ENCODE measurements at regions not wholly inside any gene's neighbourhood (a gene's known extent, or its start where the extent isn't known, plus 50 kb on each side); places are given as distances from the start of the nearest gene placed in this dataset.

DNA sequence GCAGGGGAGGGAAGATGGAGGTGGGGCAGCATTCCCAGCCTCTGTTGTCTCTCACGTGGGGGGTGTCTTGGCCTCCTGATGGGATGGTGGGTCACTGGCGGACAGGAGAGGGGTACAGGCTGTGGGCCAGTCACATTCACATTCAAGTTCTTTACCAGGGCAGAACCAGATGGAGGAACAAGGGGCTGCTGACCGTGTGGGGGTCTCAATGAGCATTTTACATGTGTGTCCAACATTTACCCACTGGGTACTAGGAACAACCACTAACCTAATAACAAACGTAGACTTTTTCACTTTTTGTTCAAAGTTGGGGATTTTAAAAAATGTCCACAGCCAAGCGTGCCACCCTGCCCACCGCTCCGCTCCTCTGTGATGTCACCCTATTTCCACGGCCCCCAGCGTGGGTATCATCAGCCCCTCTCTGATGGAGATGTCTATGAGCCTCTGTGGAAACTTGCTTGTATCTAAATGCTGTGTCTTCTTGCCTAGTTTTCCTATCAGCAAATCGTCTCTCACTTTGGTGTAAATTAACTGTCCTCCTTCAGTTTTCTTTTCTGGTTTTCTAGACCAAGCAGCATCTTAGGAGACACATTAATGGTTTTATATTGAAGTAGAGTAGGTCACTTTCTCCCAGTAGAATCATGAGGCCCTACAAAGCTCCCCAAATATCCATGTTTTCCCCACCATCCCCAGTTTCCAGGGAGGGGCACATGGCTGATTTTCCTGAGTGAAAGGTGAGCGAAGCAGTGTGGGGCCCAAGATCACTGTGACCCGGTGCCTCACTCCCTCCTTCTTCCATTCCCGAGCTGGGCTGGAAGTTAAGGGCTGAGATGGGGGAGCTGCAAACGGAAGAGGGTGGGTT, 936.7 kb downstream of the BRD1 start:
- Histone ChIP-seq H3K4me2 (ENCODE audit: low read length) (no peak overlapping the region), H3K9me2 (ENCODE audit: insufficient read depth) (no peaks in the 10 kb centered on the region), H3K79me2 (ENCODE audit: insufficient read depth, low read length) (no peaks in the 10 kb centered on the region), H3K9me3 (ENCODE audit: control insufficient read depth in 1 of 2, insufficient read depth in 1 of 2, low read depth in 1 of 2, low read length in 2 of 2) (no peaks in the 10 kb centered on the region), H3K27ac (ENCODE audit: low read depth, low read length) (no peak overlapping the region), H2AFZ (ENCODE audit: low read depth, low read length, poor library complexity, severe bottlenecking) (no peak overlapping the region), H3K36me3 (ENCODE audit: control insufficient read depth in 1 of 2, insufficient read depth in 2 of 2, low read length in 2 of 2) (no peaks in the 10 kb centered on the region), H4K20me1 (ENCODE audit: insufficient read depth) (no peaks in the 10 kb centered on the region), H3K9ac (ENCODE audit: low read length) (no peak overlapping the region), H3K4me1 (ENCODE audit: control insufficient read depth in 1 of 2, insufficient read depth in 2 of 2, low read length in 2 of 2) (no peaks in the 10 kb centered on the region), H3K27me3 (ENCODE audit: insufficient read depth, low read length) (peaks cover 17% of the 10 kb centered on the region; the same call in 1 of the 2 replicates), H3K4me3 (replicated peaks in 1 of 2; ENCODE audit: low read depth in 1 of 2, low read length in 2 of 2) (no peak overlapping the region)
- no peak for DNase-seq (ENCODE audit: low read depth, low spot score)
- no peak for TF ChIP-seq JUND (IDR thresholded peaks at IDR 0.05)
- TF ChIP-seq CEBPB (IDR thresholded peaks at IDR 0.05; ENCODE audit: low read depth): no peak
- no peak for TF ChIP-seq YY1 (IDR thresholded peaks at IDR 0.05; ENCODE audit: extremely low read depth, insufficient replicate concordance, low read depth, low read length)
- TF ChIP-seq CBX3 (IDR thresholded peaks at IDR 0.05; ENCODE audit: low read depth): no peak
- no peak for TF ChIP-seq MAX (IDR thresholded peaks at IDR 0.05)
- no peak for TF ChIP-seq EGR1 (IDR thresholded peaks at IDR 0.05; ENCODE audit: low read depth)
- TF ChIP-seq SP1 (IDR thresholded peaks at IDR 0.05; ENCODE audit: low read depth): no peak
- TF ChIP-seq REST (IDR thresholded peaks at IDR 0.05; ENCODE audit: low read depth): no peak
- TF ChIP-seq EZH2 (IDR thresholded peaks at IDR 0.05): no peak
- intact Hi-C loops (cut with micrococcal nuclease): no loop called here
- ATAC-seq: no peak
- ChIA-PET CTCF (no interaction called here), RAD21 (ENCODE audit: low non-redundant PET in 1 of 2, low total read pairs in 2 of 2, uncharacterized antibody in 2 of 2, unreplicated experiment in 2 of 2) (no interaction called here), POLR2A (no interaction called here)
- no TSS peak for BruUV-seq (replicated peaks)
